ENCODE measurements at regions not wholly inside any gene's neighbourhood (a gene's known extent, or its start where the extent isn't known, plus 50 kb on each side); places are given as distances from the start of the nearest gene placed in this dataset.

DNA sequence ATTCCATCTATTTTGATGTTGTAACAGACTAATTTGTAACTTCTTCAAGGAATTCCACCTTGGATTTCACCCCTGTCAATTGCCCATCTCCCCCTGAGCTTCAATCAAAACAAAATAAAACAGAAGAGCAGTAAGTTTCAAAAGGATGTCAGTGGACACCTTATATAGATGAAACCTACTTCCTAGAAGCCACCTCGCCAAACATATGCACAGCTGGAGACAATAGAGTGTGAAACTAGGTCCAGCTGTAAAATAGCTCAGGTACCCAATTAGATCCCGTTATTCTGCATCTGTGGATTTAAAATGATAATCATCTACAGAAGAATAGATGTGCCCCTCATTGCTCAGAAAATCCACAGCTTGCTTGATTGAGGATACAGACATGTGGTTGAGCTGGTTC is 598.6 kb downstream of the SH2D4B start:
- no peak overlapping the region for H2AK9ac ChIP-seq (replicated peaks; ENCODE audit: low read depth, low read length, poor library complexity)
- no peaks in the 10 kb centered on the region for H3K9me1 ChIP-seq (ENCODE audit: insufficient read depth, low read length)
- no peak for TF ChIP-seq CEBPB (IDR thresholded peaks at IDR 0.05; ENCODE audit: low read depth, low read length)
- TF ChIP-seq RCOR1 (IDR thresholded peaks at IDR 0.05; ENCODE audit: insufficient replicate concordance, low read length): no peak
- no peak for TF ChIP-seq MXI1 (IDR thresholded peaks at IDR 0.05; ENCODE audit: borderline replicate concordance, low read depth, low read length)
- TF ChIP-seq MAFK (IDR thresholded peaks at IDR 0.05; ENCODE audit: low read depth, low read length): no peak
- TF ChIP-seq, protein P1, sequence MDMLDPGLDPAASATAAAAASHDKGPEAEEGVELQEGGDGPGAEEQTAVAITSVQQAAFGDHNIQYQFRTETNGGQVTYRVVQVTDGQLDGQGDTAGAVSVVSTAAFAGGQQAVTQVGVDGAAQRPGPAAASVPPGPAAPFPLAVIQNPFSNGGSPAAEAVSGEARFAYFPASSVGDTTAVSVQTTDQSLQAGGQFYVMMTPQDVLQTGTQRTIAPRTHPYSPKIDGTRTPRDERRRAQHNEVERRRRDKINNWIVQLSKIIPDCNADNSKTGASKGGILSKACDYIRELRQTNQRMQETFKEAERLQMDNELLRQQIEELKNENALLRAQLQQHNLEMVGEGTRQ (IDR thresholded peaks at IDR 0.05; ENCODE audit: low read depth, low read length): no peak
- TF ChIP-seq MAZ (IDR thresholded peaks at IDR 0.05; ENCODE audit: borderline replicate concordance, low read depth, low read length): no peak
- no peak for TF ChIP-seq SMC3 (IDR thresholded peaks at IDR 0.05; ENCODE audit: low read depth, low read length)
- no peak for TF ChIP-seq FOS (IDR thresholded peaks at IDR 0.05; ENCODE audit: low read depth, low read length)
- no peak for TF ChIP-seq NFE2L2 (IDR thresholded peaks at IDR 0.05; ENCODE audit: low read depth, low read length)
- no peak for TF ChIP-seq RAD21 (IDR thresholded peaks at IDR 0.05; ENCODE audit: low read length)
- TF ChIP-seq BHLHE40 (IDR thresholded peaks at IDR 0.05; ENCODE audit: low read depth, low read length): no peak
- TF ChIP-seq CHD1 (IDR thresholded peaks at IDR 0.05; ENCODE audit: low read depth, low read length): no peak
- peaks cover 15% of the 10 kb centered on the region for H3K9me3 ChIP-seq (ENCODE audit: control insufficient read depth, insufficient read depth, low read length)
- H3K14ac ChIP-seq (replicated peaks; ENCODE audit: low read depth, low read length): no peak overlapping the region
- CTCF ChIA-PET: no interaction called here
- no peak overlapping the region for H4K91ac ChIP-seq (ENCODE audit: insufficient read depth, low read depth, low read length)
- no peak overlapping the region for H2AK5ac ChIP-seq (ENCODE audit: low read depth, low read length)
- no peak overlapping the region for H3K4me3 ChIP-seq (ENCODE audit: insufficient read depth, low read depth, low read length)
- H3K23ac ChIP-seq (ENCODE audit: low read depth, low read length): no peak overlapping the region
- no peak overlapping the region for H4K5ac ChIP-seq (ENCODE audit: low read depth, low read length)
- H3K4ac ChIP-seq (ENCODE audit: low read depth, low read length): no peak overlapping the region
- intact Hi-C loops (cut with micrococcal nuclease) (no loop called here), in situ Hi-C loops (cut with MboI; ENCODE audit: low sequenced_read_pairs) (no loop called here), dilution Hi-C loops (cut with HindIII; ENCODE audit: low sequenced_read_pairs, unreplicated experiment) (no loop called here)
- H3K27me3 ChIP-seq (ENCODE audit: control insufficient read depth, insufficient read depth, low read length): no peaks in the 10 kb centered on the region
- H3K9ac ChIP-seq (ENCODE audit: low read depth, low read length): no peak overlapping the region
- no peak overlapping the region for H3K56ac ChIP-seq (ENCODE audit: extremely low read depth, insufficient read depth, low read length)
- BruUV-seq (replicated peaks): no TSS peak
- ATAC-seq (ENCODE audit: low read depth) (no peak), DNase-seq (no peak)
- H2BK15ac ChIP-seq (ENCODE audit: low read depth, low read length): no peak overlapping the region
- H2AFZ ChIP-seq (replicated peaks; ENCODE audit: low read length, poor library complexity): no peak overlapping the region
- H3K79me1 ChIP-seq (ENCODE audit: low read depth in 1 of 2, low read length in 2 of 2): no peaks in the 10 kb centered on the region
- no peaks in the 10 kb centered on the region for H3K4me1 ChIP-seq (ENCODE audit: control insufficient read depth, insufficient read depth, low read length)
- no peak overlapping the region for H3K27ac ChIP-seq (ENCODE audit: insufficient read depth, low read length)
- no peak overlapping the region for H4K8ac ChIP-seq (ENCODE audit: low read depth in 2 of 2, low read length in 2 of 2)
- H3K4me2 ChIP-seq (ENCODE audit: low read depth, low read length): no peak overlapping the region
- H4K20me1 ChIP-seq (ENCODE audit: insufficient read depth, low read length): no peaks in the 10 kb centered on the region
- H2BK20ac ChIP-seq (ENCODE audit: low read depth, low read length): no peak overlapping the region
- no CpG with 5 or more reads among the region's 2 CpGs for WGBS, 2 experiments (ENCODE audit: extremely low coverage in 2 of 2, insufficient read length in 1 of 2)
- POLR2A ChIA-PET (ENCODE audit: unreplicated experiment): no interaction called here
- H2BK5ac ChIP-seq (ENCODE audit: low read depth, low read length, poor library complexity, severe bottlenecking): no peak overlapping the region
- no peaks in the 10 kb centered on the region for H3K36me3 ChIP-seq (ENCODE audit: control insufficient read depth, insufficient read depth, low read length)
- no peak overlapping the region for H3K18ac ChIP-seq (ENCODE audit: low read depth, low read length)
- H2BK120ac ChIP-seq (ENCODE audit: low read depth, low read length): no peak overlapping the region

Data from IMR-90 (cell line).